ENCODE measurements at regions not wholly inside any gene's neighbourhood (a gene's known extent, or its start where the extent isn't known, plus 50 kb on each side); places are given as distances from the start of the nearest gene placed in this dataset.

- peak; percentile 44 for DNase-seq
These were observed 52.0 kb downstream of the RPP21 start for GRCh38 chr6:30396833-30397479.

- no peak for DNase-seq
These were observed 52.7 kb downstream of the RPP21 start for GRCh38 chr6:30397697-30398096.

- no peak for DNase-seq
These were observed 54.6 kb downstream of the RPP21 start for GRCh38 chr6:30399390-30400058.

- DNase-seq, result no peak
These were observed 61.0 kb downstream of the RPP21 start for GRCh38 chr6:30405934-30406333.

GRCh38 chr6:30409184-30409583 lies 64.2 kb downstream of the RPP21 start:
- no peak for DNase-seq

GRCh38 chr6:30411515-30412207 lies 66.7 kb downstream of the RPP21 start:
- DNase-seq, result no peak

- DNase-seq, result no peak
These were observed 70.9 kb upstream of the HLA-E start for GRCh38 chr6:30418448-30418847.

GRCh38 chr6:30424549-30424948 lies 64.8 kb upstream of the HLA-E start:
- DNase-seq, result no peak

All from renal pelvis (tissue), 1 donor.